ENCODE measurements at regions not wholly inside any gene's neighbourhood (a gene's known extent, or its start where the extent isn't known, plus 50 kb on each side); places are given as distances from the start of the nearest gene placed in this dataset.
"Not testable (repeated sequence)": the region's sequence is repeated elsewhere in the genome, so short reads cannot be mapped to it uniquely, and the experiment has no call there.

GRCh38 chr15:24305643-24306042, 369.9 kb upstream of the NPAP1 start:
- not testable (repeated sequence) for DNase-seq (ENCODE audit: low read depth)

- DNase-seq (ENCODE audit: low read depth), result not testable (repeated sequence)
Measured at GRCh38 chr15:24309700-24310099, 365.9 kb upstream of the NPAP1 start.

GRCh38 chr15:24311692-24312091, 363.9 kb upstream of the NPAP1 start:
- peak; percentile 64 for DNase-seq (ENCODE audit: low read depth)

- DNase-seq (ENCODE audit: low read depth), result peak; percentile 9
Measured at GRCh38 chr15:24316326-24316725, 359.2 kb upstream of the NPAP1 start.

- peak; percentile 69 for DNase-seq (ENCODE audit: low read depth)
Measured at GRCh38 chr15:24318981-24319380, 356.6 kb upstream of the NPAP1 start.

GRCh38 chr15:24324096-24324495, 351.5 kb upstream of the NPAP1 start:
- not testable (repeated sequence) for DNase-seq (ENCODE audit: low read depth)

GRCh38 chr15:24326513-24326912, 349.1 kb upstream of the NPAP1 start:
- peak; percentile 32 for DNase-seq (ENCODE audit: low read depth)

- DNase-seq (ENCODE audit: low read depth), result not testable (repeated sequence)
Measured at GRCh38 chr15:24331964-24332363, 343.6 kb upstream of the NPAP1 start.

- DNase-seq (ENCODE audit: low read depth), result not testable (repeated sequence)
Measured at GRCh38 chr15:24341876-24342275, 333.7 kb upstream of the NPAP1 start.

GRCh38 chr15:24352777-24353176, 322.8 kb upstream of the NPAP1 start:
- peak; percentile 45 for DNase-seq (ENCODE audit: low read depth)

- not testable (repeated sequence) for DNase-seq (ENCODE audit: low read depth)
Measured at GRCh38 chr15:24381103-24381502, 294.5 kb upstream of the NPAP1 start.

- not testable (repeated sequence) for DNase-seq (ENCODE audit: low read depth)
Measured at GRCh38 chr15:24385258-24385657, 290.3 kb upstream of the NPAP1 start.

GRCh38 chr15:24394303-24394702, 281.3 kb upstream of the NPAP1 start:
- no peak for DNase-seq (ENCODE audit: low read depth)

- not testable (repeated sequence) for DNase-seq (ENCODE audit: low read depth)
Measured at GRCh38 chr15:24412649-24413048, 262.9 kb upstream of the NPAP1 start.

- not testable (repeated sequence) for DNase-seq (ENCODE audit: low read depth)
Measured at GRCh38 chr15:24426286-24427054, 249.1 kb upstream of the NPAP1 start.

GRCh38 chr15:24427055-24427400, 248.5 kb upstream of the NPAP1 start:
- not testable (repeated sequence) for DNase-seq (ENCODE audit: low read depth)

- DNase-seq (ENCODE audit: low read depth), result not testable (repeated sequence)
Measured at GRCh38 chr15:24435075-24435820, 240.3 kb upstream of the NPAP1 start.

GRCh38 chr15:24437270-24437669, 238.3 kb upstream of the NPAP1 start:
- DNase-seq (ENCODE audit: low read depth), result not testable (repeated sequence)

- not testable (repeated sequence) for DNase-seq (ENCODE audit: low read depth)
Measured at GRCh38 chr15:24437735-24438134, 237.8 kb upstream of the NPAP1 start.

- DNase-seq (ENCODE audit: low read depth), result not testable (repeated sequence)
Measured at GRCh38 chr15:24477107-24478025, 198.2 kb upstream of the NPAP1 start.

GRCh38 chr15:24485885-24486567, 189.5 kb upstream of the NPAP1 start:
- DNase-seq (ENCODE audit: low read depth), result not testable (repeated sequence)

Measured in HT1080 (cell line).